ENCODE measurements at regions not wholly inside any gene's neighbourhood (a gene's known extent, or its start where the extent isn't known, plus 50 kb on each side); places are given as distances from the start of the nearest gene placed in this dataset.

- H3K27me3 ChIP-seq (ENCODE audit: control insufficient read depth in 2 of 2, insufficient read depth in 2 of 2, low read length in 2 of 2): no peaks in the 10 kb centered on the region
- FAIRE-seq (no peak), DNase-seq (ENCODE audit: low read depth, low spot score) (no peak)
- H3K27ac ChIP-seq (ENCODE audit: insufficient read depth, low read depth, low read length): no peak overlapping the region
- no peaks in the 10 kb centered on the region for H3K9me1 ChIP-seq (replicated peaks; ENCODE audit: control insufficient read depth, extremely low read depth, insufficient read depth, low read length)
- intact Hi-C loops (cut with micrococcal nuclease) (no loop called here), dilution Hi-C loops (cut with MboI; ENCODE audit: extremely low pct_ligation_motif_present, low sequenced_read_pairs) (no loop called here)
- ChIA-PET CTCF (no interaction called here), POLR2A (no interaction called here)
- H3K79me2 ChIP-seq (ENCODE audit: control insufficient read depth, insufficient read depth, low read length): no peaks in the 10 kb centered on the region
- no peak overlapping the region for H2AFZ ChIP-seq (ENCODE audit: low read depth, low read length)
- no peaks in the 10 kb centered on the region for H3K9me3 ChIP-seq (replicated peaks; ENCODE audit: control insufficient read depth, insufficient read depth, low read length)
- H3K9ac ChIP-seq (replicated peaks; ENCODE audit: extremely low read depth, insufficient read depth, low read length): no peak overlapping the region
- BruUV-seq (replicated peaks): no TSS peak
- no peaks in the 10 kb centered on the region for H3K36me3 ChIP-seq (ENCODE audit: control insufficient read depth in 2 of 2, extremely low read depth in 1 of 2, insufficient read depth in 2 of 2, low read length in 2 of 2)
- no peak for TF ChIP-seq CTCF (IDR thresholded peaks at IDR 0.05; ENCODE audit: extremely low read depth in 1 of 2, insufficient read depth in 1 of 2, low read depth in 1 of 2, low read length in 2 of 2)
- no peak for TF ChIP-seq POLR2A (IDR thresholded peaks at IDR 0.05; ENCODE audit: low read depth, low read length)
- no peak for TF ChIP-seq EZH2 (IDR thresholded peaks at IDR 0.05; ENCODE audit: borderline replicate concordance, low read depth, low read length, severe bottlenecking)
- no peak for TF ChIP-seq POLR2AphosphoS5 (IDR thresholded peaks at IDR 0.05; ENCODE audit: insufficient read depth, low read depth, low read length)
- no peak for TF ChIP-seq FOS (IDR thresholded peaks at IDR 0.05; ENCODE audit: borderline replicate concordance, insufficient read depth, low read length)
- TF ChIP-seq JUN (IDR thresholded peaks at IDR 0.05; ENCODE audit: borderline replicate concordance, insufficient read depth, insufficient read length, low read depth): no peak
- TF ChIP-seq MYC (IDR thresholded peaks at IDR 0.05; ENCODE audit: low read depth, low read length): no peak
- TF ChIP-seq GATA2 (IDR thresholded peaks at IDR 0.05; ENCODE audit: insufficient read depth, insufficient read length, low read depth, low read length): no peak
- no peak for TF ChIP-seq MAX (IDR thresholded peaks at IDR 0.05; ENCODE audit: insufficient read depth, insufficient read length)
- no peaks in the 10 kb centered on the region for H3K4me1 ChIP-seq (ENCODE audit: control insufficient read depth, extremely low read depth, insufficient read depth, low read length)
- H3K4me2 ChIP-seq (ENCODE audit: insufficient read depth, low read length): no peak overlapping the region
- no peak overlapping the region for H3K4me3 ChIP-seq (replicated peaks in 1 of 3; ENCODE audit: insufficient read depth in 1 of 3, low read depth in 1 of 3, low read length in 3 of 3)
- H4K20me1 ChIP-seq (replicated peaks; ENCODE audit: control insufficient read depth, extremely low read depth, insufficient read depth, low read length): no peaks in the 10 kb centered on the region
Observed at GRCh38 chr7:123346766-123347165, 147.0 kb upstream of the SLC13A1 start.

Measured in endothelial cell of umbilical vein (primary cell).